Body of pancreas (tissue), 4 donors: ENCODE measurements at regions not wholly inside any gene's neighbourhood (a gene's known extent, or its start where the extent isn't known, plus 50 kb on each side); places are given as distances from the start of the nearest gene placed in this dataset.

Experiments
- ATAC-seq: fragments of 150-250 bp; one replicate; pipeline ENCODE4 v1.9.1; 2016
- DNase-seq, 4 donors: peaks; one replicate each; pipeline ENCODE4 v3.0.0-alpha.2; 2019
- H3K27ac ChIP-seq, 4 donors: fragments of 200-600 bp; sonication (generic); 1 replicate in 3 of 4; 2 replicates in 1 of 4; pipeline versions ENCODE4 v1.5.1 to v1.6.1; 2016 to 2019; ENCODE audit warnings: mild to moderate bottlenecking in 1 of 4, mixed read lengths in 1 of 4, moderate library complexity in 1 of 4
- H3K27me3 ChIP-seq, 2 donors: fragments of 200-600 bp; sonication (generic); one replicate each; pipeline ENCODE4 v1.6.0; 2016; ENCODE audit warnings: mild to moderate bottlenecking in 1 of 2
- H3K36me3 ChIP-seq, 2 donors: fragments of 200-600 bp; sonication (generic); replicated peaks in 1 of 2; 2 replicates each; pipeline ENCODE4 v1.5.1; 2016; ENCODE audit warnings: low read depth in 2 of 2; ENCODE audit not compliant: insufficient read depth in 1 of 2
- H3K4me1 ChIP-seq: fragments of 200-600 bp; sonication (generic); one replicate; pipeline ENCODE4 v1.6.0; 2016
- H3K4me3 ChIP-seq, 2 donors: fragments of 200-600 bp; sonication (generic); 1 replicate in 1 of 2; 2 replicates in 1 of 2; pipeline ENCODE4 v1.5.1; 2016 to 2019
- H3K9me3 ChIP-seq, 3 donors: fragments of 200-600 bp; sonication (generic); 1 replicate in 2 of 3; 2 replicates in 1 of 3; pipeline ENCODE4 v1.5.1; 2016
- POLR2A ChIP-seq, 3 donors: fragments of 450-650 bp; IDR thresholded peaks; one replicate each; pipeline ENCODE4 v1.6.1; 2016; ENCODE audit warnings: antibody characterized with exemption in 3 of 3, mild to moderate bottlenecking in 2 of 3
- WGBS, 2 donors: methylation state at CpG; one replicate each; pipeline ENCODE4 v1.1.5; 2017; 5-methylcytosine and 5-hydroxymethylcytosine counted together
- intact Hi-C: fragments of 100-400 bp; cut with DNase I; formaldehyde crosslinking; loops from one replicate; pipeline ENCODE4 v1.15.1; 2023
- TF ChIP-seq, protein P1 (sequence below), 7 experiments: fragments of 450-650 bp in 4 of 7; fragments of 200-600 bp in 3 of 7; sonication (generic) in 3 of 7; IDR thresholded peaks; one replicate each; pipeline ENCODE4 v1.5.1; 2016 to 2019; ENCODE audit warnings: antibody characterized with exemption in 7 of 7

GRCh38 chr15:60183366-60183765 lies 179.3 kb downstream of the FOXB1 start:
- intact Hi-C loops, result no loop called here
- Histone ChIP-seq H3K27ac (no peak overlapping the region), H3K4me3 (no peak overlapping the region), H3K36me3 (no peaks in the 10 kb centered on the region), H3K4me1 (no peaks in the 10 kb centered on the region), H3K9me3 (no peaks in the 10 kb centered on the region), H3K27me3 (no peaks in the 10 kb centered on the region)
- ATAC-seq, result no peak
- no peak for TF ChIP-seq POLR2A (IDR thresholded peaks at IDR 0.05)
- TF ChIP-seq, protein P1, sequence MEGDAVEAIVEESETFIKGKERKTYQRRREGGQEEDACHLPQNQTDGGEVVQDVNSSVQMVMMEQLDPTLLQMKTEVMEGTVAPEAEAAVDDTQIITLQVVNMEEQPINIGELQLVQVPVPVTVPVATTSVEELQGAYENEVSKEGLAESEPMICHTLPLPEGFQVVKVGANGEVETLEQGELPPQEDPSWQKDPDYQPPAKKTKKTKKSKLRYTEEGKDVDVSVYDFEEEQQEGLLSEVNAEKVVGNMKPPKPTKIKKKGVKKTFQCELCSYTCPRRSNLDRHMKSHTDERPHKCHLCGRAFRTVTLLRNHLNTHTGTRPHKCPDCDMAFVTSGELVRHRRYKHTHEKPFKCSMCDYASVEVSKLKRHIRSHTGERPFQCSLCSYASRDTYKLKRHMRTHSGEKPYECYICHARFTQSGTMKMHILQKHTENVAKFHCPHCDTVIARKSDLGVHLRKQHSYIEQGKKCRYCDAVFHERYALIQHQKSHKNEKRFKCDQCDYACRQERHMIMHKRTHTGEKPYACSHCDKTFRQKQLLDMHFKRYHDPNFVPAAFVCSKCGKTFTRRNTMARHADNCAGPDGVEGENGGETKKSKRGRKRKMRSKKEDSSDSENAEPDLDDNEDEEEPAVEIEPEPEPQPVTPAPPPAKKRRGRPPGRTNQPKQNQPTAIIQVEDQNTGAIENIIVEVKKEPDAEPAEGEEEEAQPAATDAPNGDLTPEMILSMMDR (IDR thresholded peaks at IDR 0.05), result no peak
- WGBS, 2 donors, result 59 to 73% methylated on average over 6 of the region's 6 CpGs
- DNase-seq, result no peak

DNA sequence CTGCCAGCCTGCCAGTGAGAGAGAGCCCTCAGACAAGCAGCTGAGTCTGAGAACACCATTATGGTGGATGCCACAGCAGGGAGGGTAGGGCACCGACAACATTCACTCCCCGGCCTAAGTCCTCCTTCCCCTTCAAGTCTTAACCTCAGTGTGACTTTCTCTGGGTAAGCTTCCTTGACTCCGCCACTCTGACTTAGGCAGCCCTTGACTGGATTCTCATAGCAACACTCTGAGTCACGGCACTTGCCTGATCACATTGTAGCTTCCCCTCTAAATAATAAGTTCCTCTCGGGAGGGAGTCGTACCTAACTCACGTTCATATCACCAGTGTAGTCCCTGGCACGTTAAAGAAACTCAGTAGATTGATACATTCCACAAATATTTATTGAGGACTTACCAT lies 180.5 kb downstream of the FOXB1 start:
- DNase-seq (no peak), ATAC-seq (no peak)
- Histone ChIP-seq H3K36me3 (no peaks in the 10 kb centered on the region), H3K27ac (no peak overlapping the region), H3K4me1 (no peaks in the 10 kb centered on the region), H3K27me3 (no peaks in the 10 kb centered on the region), H3K4me3 (no peak overlapping the region), H3K9me3 (no peaks in the 10 kb centered on the region)
- WGBS, 2 donors, result 48 to 51% methylated on average over 8 of the region's 8 CpGs
- intact Hi-C loops, result no loop called here
- TF ChIP-seq, protein P1 (IDR thresholded peaks at IDR 0.05), result no peak
- no peak for TF ChIP-seq POLR2A (IDR thresholded peaks at IDR 0.05)

DNA sequence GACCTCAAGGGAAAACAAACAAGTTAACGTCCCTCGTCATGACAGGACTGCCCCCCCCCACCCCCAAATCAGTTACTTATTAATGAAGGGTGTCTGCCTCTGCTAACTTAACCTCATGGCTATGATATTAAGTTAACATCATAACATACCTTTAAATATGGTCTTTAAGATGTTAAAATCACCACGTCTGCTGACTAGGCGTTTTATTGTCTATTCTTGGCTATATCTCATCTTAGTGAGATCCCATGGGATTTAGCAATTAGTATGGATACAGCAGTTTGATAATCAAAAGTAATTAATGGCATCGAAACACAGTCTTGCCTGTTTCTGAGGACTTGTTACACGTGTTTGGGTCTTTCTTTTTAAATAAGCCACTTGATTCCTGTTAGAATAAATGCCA lies 186.9 kb downstream of the FOXB1 start:
- ATAC-seq (no peak), DNase-seq (no peak)
- H3K4me1 ChIP-seq, result no peaks in the 10 kb centered on the region
- H3K4me3 ChIP-seq, result no peak overlapping the region
- intact Hi-C loops, result no loop called here
- no peaks in the 10 kb centered on the region for H3K9me3 ChIP-seq
- H3K27me3 ChIP-seq, result peaks cover 0 to 3% of the 10 kb centered on the region in 2 donors
- 32 to 37% methylated on average over 6 of the region's 6 CpGs for WGBS, 2 donors
- no peak overlapping the region for H3K27ac ChIP-seq
- no peaks in the 10 kb centered on the region for H3K36me3 ChIP-seq
- TF ChIP-seq, protein P1 (IDR thresholded peaks at IDR 0.05), result no peak
- no peak for TF ChIP-seq POLR2A (IDR thresholded peaks at IDR 0.05)

DNA sequence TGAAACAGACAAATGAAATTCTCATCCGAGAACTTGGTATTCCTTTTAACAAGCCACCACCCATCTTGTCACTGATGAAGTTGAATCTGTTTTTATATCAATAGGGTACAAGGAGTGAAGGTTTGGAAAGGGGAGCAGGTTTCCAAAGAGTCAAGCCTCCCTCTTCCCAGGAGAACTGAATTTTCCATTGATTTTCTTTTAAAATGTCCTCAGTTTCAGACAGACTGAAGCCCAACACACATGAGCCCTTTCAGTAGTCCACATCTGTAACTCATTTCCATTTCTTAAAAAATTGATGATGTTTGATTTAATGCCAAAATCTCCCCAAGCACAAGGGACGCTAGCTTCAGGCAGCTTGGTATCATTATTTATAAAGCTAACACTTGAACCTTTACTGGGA lies 187.7 kb downstream of the FOXB1 start:
- intact Hi-C loops, result no loop called here
- no peaks in the 10 kb centered on the region for H3K9me3 ChIP-seq
- DNase-seq (no peak), ATAC-seq (no peak)
- no peak overlapping the region for H3K27ac ChIP-seq
- TF ChIP-seq POLR2A (IDR thresholded peaks at IDR 0.05), result no peak
- TF ChIP-seq, protein P1 (IDR thresholded peaks at IDR 0.05), result no peak
- H3K36me3 ChIP-seq, result no peaks in the 10 kb centered on the region
- H3K27me3 ChIP-seq, result peaks cover 0 to 4% of the 10 kb centered on the region in 2 donors
- H3K4me1 ChIP-seq, result no peaks in the 10 kb centered on the region
- H3K4me3 ChIP-seq, result no peak overlapping the region
- WGBS, 2 donors, result 50 to 54% methylated on average over 2 of the region's 2 CpGs

DNA sequence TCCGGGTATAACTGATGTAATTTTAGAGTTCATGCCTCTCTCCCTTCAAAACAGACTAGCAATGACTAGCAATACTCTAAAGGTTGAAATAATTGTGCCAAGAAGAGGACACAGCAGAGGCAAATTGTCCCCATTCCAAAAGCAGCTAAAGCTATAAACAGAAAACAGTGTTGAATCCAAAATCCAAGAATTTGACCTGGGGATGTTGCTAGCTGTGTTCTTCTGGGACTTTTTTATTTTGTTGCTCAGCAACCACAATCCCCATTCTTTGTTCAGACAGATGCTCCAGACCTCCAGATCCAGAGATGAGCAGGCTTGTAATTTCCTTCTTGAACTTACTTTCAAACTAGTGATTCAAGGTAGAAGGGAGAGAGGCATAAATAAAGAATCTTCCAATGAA lies 191.5 kb downstream of the FOXB1 start:
- intact Hi-C loops, result no loop called here
- Histone ChIP-seq H3K27ac (no peak overlapping the region), H3K4me3 (no peak overlapping the region), H3K4me1 (no peaks in the 10 kb centered on the region), H3K27me3 (peaks cover 0 to 4% of the 10 kb centered on the region in 2 donors), H3K36me3 (no peaks in the 10 kb centered on the region), H3K9me3 (no peaks in the 10 kb centered on the region)
- WGBS, 2 donors, result 32 to 43% methylated on average over 1 of the region's 1 CpG
- DNase-seq (no peak), ATAC-seq (no peak)
- TF ChIP-seq, protein P1 (IDR thresholded peaks at IDR 0.05), result no peak
- no peak for TF ChIP-seq POLR2A (IDR thresholded peaks at IDR 0.05)
